ENCODE measurements at regions not wholly inside any gene's neighbourhood (a gene's known extent, or its start where the extent isn't known, plus 50 kb on each side); places are given as distances from the start of the nearest gene placed in this dataset.
A peak's percentile ranks its signal among the peaks of the same experiment; 100 is the strongest.

- Histone ChIP-seq H3K4me2 (no peak overlapping the region), H4K20me1 (ENCODE audit: insufficient read depth) (no peaks in the 10 kb centered on the region), H3K9ac (no peak overlapping the region), H3K27me3 (ENCODE audit: insufficient read depth, low read depth) (no peaks in the 10 kb centered on the region), H3K4me3 (IDR thresholded peaks at IDR 0.05; ENCODE audit: insufficient read depth, low read depth, low read length) (no peak overlapping the region), H3K79me2 (ENCODE audit: insufficient read depth, low read depth) (no peaks in the 10 kb centered on the region), H3K4me1 (ENCODE audit: low read depth, poor library complexity, severe bottlenecking) (peaks cover 14% of the 10 kb centered on the region), H2AFZ (ENCODE audit: low read depth) (no peak overlapping the region), H3K27ac (no peak overlapping the region), H3K36me3 (ENCODE audit: insufficient read depth) (no peaks in the 10 kb centered on the region)
- TF ChIP-seq CTCF (conservative IDR thresholded peaks at IDR 0.05; ENCODE audit: low read depth, low read length), result no peak
These were observed 115.6 kb upstream of the CYP1B1 start for GRCh38 chr2:38191516-38191915.

- Histone ChIP-seq H3K4me1 (ENCODE audit: low read depth, poor library complexity, severe bottlenecking) (peaks cover 15% of the 10 kb centered on the region), H4K20me1 (ENCODE audit: insufficient read depth) (no peaks in the 10 kb centered on the region), H3K27me3 (ENCODE audit: insufficient read depth, low read depth) (no peaks in the 10 kb centered on the region), H3K9ac (no peak overlapping the region), H3K4me3 (IDR thresholded peaks at IDR 0.05; ENCODE audit: insufficient read depth, low read depth, low read length) (no peak overlapping the region), H3K36me3 (ENCODE audit: insufficient read depth) (no peaks in the 10 kb centered on the region), H2AFZ (ENCODE audit: low read depth) (no peak overlapping the region), H3K27ac (no peak overlapping the region), H3K79me2 (ENCODE audit: insufficient read depth, low read depth) (no peaks in the 10 kb centered on the region), H3K4me2 (no peak overlapping the region)
- TF ChIP-seq CTCF (conservative IDR thresholded peaks at IDR 0.05; ENCODE audit: low read depth, low read length), result no peak
These were observed 114.7 kb upstream of the CYP1B1 start for GRCh38 chr2:38190542-38191218.

GRCh38 chr2:38187541-38188011 is 111.6 kb upstream of the CYP1B1 start:
- H3K9ac ChIP-seq, result no peak overlapping the region
- H2AFZ ChIP-seq (ENCODE audit: low read depth), result no peak overlapping the region
- no peaks in the 10 kb centered on the region for H3K36me3 ChIP-seq (ENCODE audit: insufficient read depth)
- peaks cover 28% of the 10 kb centered on the region for H3K4me1 ChIP-seq (ENCODE audit: low read depth, poor library complexity, severe bottlenecking)
- H3K79me2 ChIP-seq (ENCODE audit: insufficient read depth, low read depth), result no peaks in the 10 kb centered on the region
- no peak overlapping the region for H3K4me2 ChIP-seq
- H3K27me3 ChIP-seq (ENCODE audit: insufficient read depth, low read depth), result no peaks in the 10 kb centered on the region
- H3K4me3 ChIP-seq (IDR thresholded peaks at IDR 0.05; ENCODE audit: insufficient read depth, low read depth, low read length), result no peak overlapping the region
- no peaks in the 10 kb centered on the region for H4K20me1 ChIP-seq (ENCODE audit: insufficient read depth)
- H3K27ac ChIP-seq, result no peak overlapping the region
- no peak for TF ChIP-seq CTCF (conservative IDR thresholded peaks at IDR 0.05; ENCODE audit: low read depth, low read length)

- Histone ChIP-seq H3K36me3 (ENCODE audit: insufficient read depth) (no peaks in the 10 kb centered on the region), H3K4me3 (IDR thresholded peaks at IDR 0.05; ENCODE audit: insufficient read depth, low read depth, low read length) (no peak overlapping the region), H3K9ac (no peak overlapping the region), H3K4me1 (ENCODE audit: low read depth, poor library complexity, severe bottlenecking) (peaks cover 16% of the 10 kb centered on the region), H3K79me2 (ENCODE audit: insufficient read depth, low read depth) (no peaks in the 10 kb centered on the region), H3K4me2 (peak overlapping the region; percentile 6; the same call in 1 of the 2 replicates), H3K27ac (no peak overlapping the region), H2AFZ (ENCODE audit: low read depth) (no peak overlapping the region), H4K20me1 (ENCODE audit: insufficient read depth) (no peaks in the 10 kb centered on the region), H3K27me3 (ENCODE audit: insufficient read depth, low read depth) (no peaks in the 10 kb centered on the region)
- no peak for TF ChIP-seq CTCF (conservative IDR thresholded peaks at IDR 0.05; ENCODE audit: low read depth, low read length)
These were observed 109.1 kb upstream of the CYP1B1 start for GRCh38 chr2:38185012-38185491.
